H9 (cell line): ENCODE measurements at regions not wholly inside any gene's neighbourhood (a gene's known extent, or its start where the extent isn't known, plus 50 kb on each side); places are given as distances from the start of the nearest gene placed in this dataset.

Experiments
- DNase-seq: peaks from one replicate; pipeline ENCODE4 v3.0.0-alpha.2; 2017
- H2AFZ ChIP-seq: one replicate; pipeline ENCODE4 v1.6.1; 2013; ENCODE audit warnings: mild to moderate bottlenecking, low read length, control low read depth, moderate library complexity
- H2AK5ac ChIP-seq: 2 replicates; pipeline ENCODE4 v1.6.1; 2013; ENCODE audit warnings: low read length, control low read depth, mixed read lengths; ENCODE audit not compliant: insufficient read length
- H2BK120ac ChIP-seq: one replicate; pipeline ENCODE4 v1.6.1; 2013; ENCODE audit warnings: low read depth, mild to moderate bottlenecking, low read length, control low read depth, inconsistent platforms; ENCODE audit not compliant: poor library complexity, severe bottlenecking
- H2BK12ac ChIP-seq: 2 replicates; pipeline ENCODE4 v1.6.1; 2013; ENCODE audit warnings: low read length, control low read depth, mixed read lengths, low read depth; ENCODE audit not compliant: insufficient read length
- H2BK15ac ChIP-seq: 2 replicates; pipeline ENCODE4 v1.6.1; 2013; ENCODE audit warnings: low read depth, low read length, control low read depth
- H2BK20ac ChIP-seq: one replicate; pipeline ENCODE4 v1.6.1; 2013; ENCODE audit warnings: low read depth, mild to moderate bottlenecking, low read length, control low read depth, inconsistent platforms; ENCODE audit not compliant: poor library complexity, severe bottlenecking
- H2BK5ac ChIP-seq: 2 replicates; pipeline ENCODE4 v1.6.1; 2013; ENCODE audit warnings: low read length, control low read depth, mixed read lengths; ENCODE audit not compliant: insufficient read length
- H3K14ac ChIP-seq: 2 replicates; pipeline ENCODE4 v1.6.1; 2013; ENCODE audit warnings: low read length, control low read depth; ENCODE audit not compliant: insufficient read depth
- H3K18ac ChIP-seq: 2 replicates; pipeline ENCODE4 v1.6.1; 2013; ENCODE audit warnings: low read depth, mild to moderate bottlenecking, mixed read lengths, low read length, control low read depth; ENCODE audit not compliant: insufficient read length
- H3K23ac ChIP-seq: 2 replicates; pipeline ENCODE4 v1.6.1; 2013; ENCODE audit warnings: low read length, control low read depth, mixed read lengths, low read depth; ENCODE audit not compliant: insufficient read length
- H3K23me2 ChIP-seq: 2 replicates; pipeline ENCODE4 v1.6.1; 2013; ENCODE audit warnings: low read depth, mild to moderate bottlenecking, mixed read lengths, low read length, control low read depth; ENCODE audit not compliant: insufficient read length, poor library complexity, severe bottlenecking
- H3K27ac ChIP-seq: 2 replicates; pipeline ENCODE4 v1.5.1; 2013; ENCODE audit warnings: low read length, control low read depth, mixed read lengths, low read depth; ENCODE audit not compliant: insufficient read length
- H3K27me3 ChIP-seq: 2 replicates; pipeline ENCODE4 v1.6.1; 2013; ENCODE audit warnings: low read length, control low read depth, inconsistent platforms; ENCODE audit not compliant: insufficient read depth
- H3K4ac ChIP-seq: 2 replicates; pipeline ENCODE4 v1.6.1; 2013; ENCODE audit warnings: low read depth, mild to moderate bottlenecking, control low read depth, inconsistent platforms, low read length, moderate library complexity
- H3K4me1 ChIP-seq: 2 replicates; pipeline ENCODE4 v1.6.1; 2013; ENCODE audit warnings: low read length, control low read depth, inconsistent platforms; ENCODE audit not compliant: insufficient read depth
- H3K4me2 ChIP-seq: 2 replicates; pipeline ENCODE4 v1.6.1; 2013; ENCODE audit warnings: low read length, control low read depth, mixed read lengths; ENCODE audit not compliant: insufficient read length, insufficient read depth
- H3K56ac ChIP-seq: 2 replicates; pipeline ENCODE4 v1.6.1; 2013; ENCODE audit warnings: low read depth, mild to moderate bottlenecking, mixed read lengths, low read length, control low read depth; ENCODE audit not compliant: insufficient read length
- H3K79me1 ChIP-seq: 2 replicates; pipeline ENCODE4 v1.6.1; 2013; ENCODE audit warnings: low read depth, mild to moderate bottlenecking, moderate library complexity, low read length, control low read depth, inconsistent platforms; ENCODE audit not compliant: insufficient read depth, poor library complexity, severe bottlenecking
- H3K79me2 ChIP-seq: 2 replicates; pipeline ENCODE4 v1.6.1; 2013; ENCODE audit warnings: low read length, control low read depth, inconsistent platforms; ENCODE audit not compliant: insufficient read depth
- H3K9ac ChIP-seq: 2 replicates; pipeline ENCODE4 v1.6.1; 2013; ENCODE audit warnings: low read length, control low read depth, mixed read lengths; ENCODE audit not compliant: insufficient read length; ENCODE audit errors: extremely low read depth
- H3K9me3 ChIP-seq: one replicate; pipeline ENCODE4 v1.6.1; 2013; ENCODE audit warnings: low read depth, low read length, inconsistent platforms; ENCODE audit not compliant: control insufficient read depth
- H3T11ph ChIP-seq: one replicate; pipeline ENCODE4 v1.6.1; 2013; ENCODE audit warnings: mild to moderate bottlenecking, low read length, control low read depth, inconsistent platforms
- H4K20me1 ChIP-seq: one replicate; pipeline ENCODE4 v1.6.1; 2013; ENCODE audit not compliant: control insufficient read depth, insufficient read length, insufficient read depth
- H4K5ac ChIP-seq: 2 replicates; pipeline ENCODE4 v1.6.1; 2013; ENCODE audit warnings: low read depth, mild to moderate bottlenecking, mixed read lengths, low read length, control low read depth; ENCODE audit not compliant: insufficient read length
- H4K8ac ChIP-seq: replicated peaks from 2 replicates; pipeline ENCODE4 v1.6.1; 2013; ENCODE audit warnings: low read length, control low read depth, mixed read lengths, low read depth; ENCODE audit not compliant: insufficient read length
- H4K91ac ChIP-seq: 2 replicates; pipeline ENCODE4 v1.6.1; 2013; ENCODE audit warnings: low read depth, mild to moderate bottlenecking, moderate library complexity, mixed read lengths, low read length, control low read depth; ENCODE audit not compliant: insufficient read length
- H3K27ac Mint-ChIP-seq, 3 experiments: 2 replicates in 2 of 3; 3 replicates in 1 of 3; pipeline ENCODE4 v1.8.0; 2020 to 2021; ENCODE audit warnings: mixed read lengths in 3 of 3, mild to moderate bottlenecking in 1 of 3, moderate library complexity in 1 of 3
- H3K27me3 Mint-ChIP-seq: 2 replicates; pipeline ENCODE4 v1.8.0; 2021; ENCODE audit warnings: low read depth, mild to moderate bottlenecking, moderate library complexity, mixed read lengths
- H3K36me3 Mint-ChIP-seq, 3 experiments: 2 replicates in 2 of 3; 3 replicates in 1 of 3; pipeline ENCODE4 v1.8.0; 2020 to 2021; ENCODE audit warnings: low read depth in 3 of 3, mixed read lengths in 3 of 3; ENCODE audit not compliant: insufficient read depth in 1 of 3
- H3K4me1 Mint-ChIP-seq, 2 experiments: 2 replicates each; pipeline ENCODE4 v1.8.0; 2020; ENCODE audit warnings: mixed read lengths in 2 of 2
- H3K4me3 Mint-ChIP-seq, 2 experiments: 2 replicates in 1 of 2; 3 replicates in 1 of 2; pipeline ENCODE4 v1.8.0; 2020 to 2021; ENCODE audit warnings: mild to moderate bottlenecking in 2 of 2, mixed read lengths in 2 of 2, moderate library complexity in 1 of 2
- H3K9me3 Mint-ChIP-seq, 2 experiments: 2 replicates in 1 of 2; 3 replicates in 1 of 2; pipeline ENCODE4 v1.8.0; 2020; ENCODE audit warnings: mild to moderate bottlenecking in 2 of 2, mixed read lengths in 2 of 2, moderate library complexity in 1 of 2
- WGBS: extraction: QIAGEN DNeasy Blood & Tissue Kit; methylation state at CpG from one replicate; pipeline ENCODE4 v1.1.7; 2013; ENCODE audit warnings: missing lambda C conversion rate, low lambda C conversion rate, mixed read lengths; ENCODE audit not compliant: insufficient read length; ENCODE audit errors: extremely low coverage; 5-methylcytosine and 5-hydroxymethylcytosine counted together
- TF ChIP-seq, protein P1 (sequence below): fragments of 200-600 bp; sonication (generic); conservative IDR thresholded peaks from 3 replicates; pipeline ENCODE4 v1.8.0; 2021; ENCODE audit warnings: antibody characterized with exemption, mild to moderate bottlenecking

DNA sequence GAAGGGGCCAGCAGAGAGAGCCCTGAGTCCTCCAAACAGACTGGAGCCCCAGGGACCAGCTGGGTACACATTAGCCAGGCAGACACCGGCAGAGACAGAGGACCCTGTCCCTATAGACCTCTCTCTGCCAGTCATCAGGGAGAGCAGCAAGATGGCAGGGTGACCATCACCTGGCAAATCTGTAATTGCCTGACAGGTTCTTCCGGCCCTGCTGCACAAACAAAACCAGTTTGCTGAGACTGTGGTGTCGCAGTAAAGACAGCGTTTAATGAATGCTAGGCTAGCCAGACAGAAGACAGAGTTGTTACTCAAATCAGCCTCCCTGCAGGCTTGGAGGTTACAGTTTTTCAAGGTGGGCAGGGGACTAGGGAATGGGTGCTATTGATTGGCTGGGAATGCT is 618.9 kb downstream of the NPHP4 start:
- H3K79me1 ChIP-seq = no peaks in the 10 kb centered on the region
- peaks cover 2 to 15% (median 10%) of the 10 kb centered on the region in 3 experiments; a peak in 6 of 7 replicates for H3K36me3 Mint-ChIP-seq
- H2BK5ac ChIP-seq = no peak overlapping the region
- DNase-seq = no peak
- H3K9me3 ChIP-seq = peaks cover 5% of the 10 kb centered on the region
- no peak overlapping the region for H2BK15ac ChIP-seq
- no peaks in the 10 kb centered on the region for H4K20me1 ChIP-seq
- no peaks in the 10 kb centered on the region for H3K4me1 ChIP-seq
- H2AFZ ChIP-seq = no peak overlapping the region
- no peak overlapping the region for H3K14ac ChIP-seq
- H3K56ac ChIP-seq = no peak overlapping the region
- no peak overlapping the region for H2BK120ac ChIP-seq
- H3K4me2 ChIP-seq = no peak overlapping the region
- no peaks in the 10 kb centered on the region for H3K27me3 ChIP-seq
- TF ChIP-seq, protein P1, sequence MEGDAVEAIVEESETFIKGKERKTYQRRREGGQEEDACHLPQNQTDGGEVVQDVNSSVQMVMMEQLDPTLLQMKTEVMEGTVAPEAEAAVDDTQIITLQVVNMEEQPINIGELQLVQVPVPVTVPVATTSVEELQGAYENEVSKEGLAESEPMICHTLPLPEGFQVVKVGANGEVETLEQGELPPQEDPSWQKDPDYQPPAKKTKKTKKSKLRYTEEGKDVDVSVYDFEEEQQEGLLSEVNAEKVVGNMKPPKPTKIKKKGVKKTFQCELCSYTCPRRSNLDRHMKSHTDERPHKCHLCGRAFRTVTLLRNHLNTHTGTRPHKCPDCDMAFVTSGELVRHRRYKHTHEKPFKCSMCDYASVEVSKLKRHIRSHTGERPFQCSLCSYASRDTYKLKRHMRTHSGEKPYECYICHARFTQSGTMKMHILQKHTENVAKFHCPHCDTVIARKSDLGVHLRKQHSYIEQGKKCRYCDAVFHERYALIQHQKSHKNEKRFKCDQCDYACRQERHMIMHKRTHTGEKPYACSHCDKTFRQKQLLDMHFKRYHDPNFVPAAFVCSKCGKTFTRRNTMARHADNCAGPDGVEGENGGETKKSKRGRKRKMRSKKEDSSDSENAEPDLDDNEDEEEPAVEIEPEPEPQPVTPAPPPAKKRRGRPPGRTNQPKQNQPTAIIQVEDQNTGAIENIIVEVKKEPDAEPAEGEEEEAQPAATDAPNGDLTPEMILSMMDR = no peak
- H3K23me2 ChIP-seq = no peaks in the 10 kb centered on the region
- H3K4me3 Mint-ChIP-seq = no peak overlapping the region
- H3K23ac ChIP-seq = no peak overlapping the region
- H3K18ac ChIP-seq = no peak overlapping the region
- H3K79me2 ChIP-seq = no peaks in the 10 kb centered on the region
- H3K9ac ChIP-seq = no peak overlapping the region
- no peak overlapping the region for H3K27ac Mint-ChIP-seq
- no peak overlapping the region for H3K4ac ChIP-seq
- no peak overlapping the region for H3T11ph ChIP-seq
- no peak overlapping the region for H2BK20ac ChIP-seq
- peaks cover 16 to 19% of the 10 kb centered on the region in 2 experiments; a peak in 4 of 5 replicates for H3K9me3 Mint-ChIP-seq
- no peak overlapping the region for H2AK5ac ChIP-seq
- peaks cover 4% of the 10 kb centered on the region in 2 experiments; a peak in 2 of 4 replicates for H3K4me1 Mint-ChIP-seq
- no peak overlapping the region for H4K5ac ChIP-seq
- H3K27me3 Mint-ChIP-seq = peaks cover 14% of the 10 kb centered on the region
- no CpG with 5 or more reads among the region's 4 CpGs for WGBS
- H3K27ac ChIP-seq = no peak overlapping the region
- H4K91ac ChIP-seq = no peak overlapping the region
- H4K8ac ChIP-seq = no peak overlapping the region
- no peak overlapping the region for H2BK12ac ChIP-seq
